NOMO-1 treated with DMSO at 0.1 percent for 48 hours (cell line): ENCODE measurements at regions not wholly inside any gene's neighbourhood (a gene's known extent, or its start where the extent isn't known, plus 50 kb on each side); places are given as distances from the start of the nearest gene placed in this dataset.

Experiments used
- DNase-seq: peaks from one replicate; lab custom pipeline; 2025; ENCODE audit not compliant: unreplicated experiment; lab: John Stamatoyannopoulos, UW

- DNase-seq, result no peak
Observed at GRCh38 chr7:21084286-21084685, 297.6 kb upstream of the SP8 start.

GRCh38 chr7:21086688-21087087 lies 300.0 kb upstream of the SP8 start:
- DNase-seq, result no peak

GRCh38 chr7:21089653-21090052 lies 303.0 kb upstream of the SP8 start:
- DNase-seq, result no peak

GRCh38 chr7:21092766-21093702 lies 306.3 kb upstream of the SP8 start:
- DNase-seq, result no peak

- DNase-seq, result no peak
Observed at GRCh38 chr7:21094589-21094988, 307.9 kb upstream of the SP8 start.

- no peak for DNase-seq
Observed at GRCh38 chr7:21099432-21099831, 312.7 kb upstream of the SP8 start.

GRCh38 chr7:21099955-21100354 lies 313.3 kb upstream of the SP8 start:
- no peak for DNase-seq

GRCh38 chr7:21101541-21101940 lies 314.9 kb upstream of the SP8 start:
- DNase-seq, result no peak

- no peak for DNase-seq
Observed at GRCh38 chr7:21103426-21104123, 316.9 kb upstream of the SP8 start.

GRCh38 chr7:21104124-21104500 lies 317.4 kb upstream of the SP8 start:
- no peak for DNase-seq

- DNase-seq, result no peak
Observed at GRCh38 chr7:21106296-21106732, 319.6 kb upstream of the SP8 start.

- no peak for DNase-seq
Observed at GRCh38 chr7:21107101-21107500, 320.4 kb upstream of the SP8 start.

- DNase-seq, result no peak
Observed at GRCh38 chr7:21108182-21108581, 319.7 kb upstream of the SP4 start.

- DNase-seq, result no peak
Observed at GRCh38 chr7:21113609-21114415, 314.1 kb upstream of the SP4 start.

GRCh38 chr7:21123586-21123985 lies 304.3 kb upstream of the SP4 start:
- no peak for DNase-seq

- DNase-seq, result no peak
Observed at GRCh38 chr7:21125297-21125696, 302.6 kb upstream of the SP4 start.

- no peak for DNase-seq
Observed at GRCh38 chr7:21128062-21128817, 299.6 kb upstream of the SP4 start.

- DNase-seq, result peak; percentile 65
Observed at GRCh38 chr7:21131897-21132296, 296.0 kb upstream of the SP4 start.

- no peak for DNase-seq
Observed at GRCh38 chr7:21134631-21135030, 293.3 kb upstream of the SP4 start.

GRCh38 chr7:21135437-21135836 lies 292.4 kb upstream of the SP4 start:
- no peak for DNase-seq

- no peak for DNase-seq
Observed at GRCh38 chr7:21137640-21138039, 290.2 kb upstream of the SP4 start.
